ENCODE measurements at regions not wholly inside any gene's neighbourhood (a gene's known extent, or its start where the extent isn't known, plus 50 kb on each side); places are given as distances from the start of the nearest gene placed in this dataset.

GRCh38 chr14:80381807-80382363, 170.6 kb upstream of the DIO2 start:
- H3K9me3 ChIP-seq, result no peaks in the 10 kb centered on the region
- no peak overlapping the region for H3K4me3 ChIP-seq (ENCODE audit: low read depth in 2 of 2, low read length in 1 of 2)
- H3K36me3 ChIP-seq (replicated peaks in 1 of 2; ENCODE audit: control insufficient read depth in 1 of 2, insufficient read depth in 2 of 2, low read length in 1 of 2), result no peaks in the 10 kb centered on the region
- WGBS (ENCODE audit: low lambda C conversion rate), result 64% methylated on average over 5 of the region's 5 CpGs
- no peak overlapping the region for H3K27ac ChIP-seq (ENCODE audit: low read depth in 2 of 2, low read length in 1 of 2)
- no peak overlapping the region for H2AFZ ChIP-seq (ENCODE audit: low read depth)
- no peak for DNase-seq
- H3K9me2 ChIP-seq, result no peaks in the 10 kb centered on the region
- H4K20me1 ChIP-seq (ENCODE audit: insufficient read depth), result no peaks in the 10 kb centered on the region
- no peaks in the 10 kb centered on the region for H3K4me1 ChIP-seq (ENCODE audit: control insufficient read depth in 1 of 2, insufficient read depth in 2 of 2, low read depth in 1 of 2, low read length in 1 of 2)
- ChIA-PET CTCF (no interaction called here), POLR2A (no interaction called here)
- no peaks in the 10 kb centered on the region for H3F3A ChIP-seq (replicated peaks; ENCODE audit: insufficient read depth)
- no peak overlapping the region for H3K9ac ChIP-seq
- no peaks in the 10 kb centered on the region for H3K27me3 ChIP-seq (ENCODE audit: insufficient read depth)
- TF ChIP-seq SMC3 (IDR thresholded peaks at IDR 0.05; ENCODE audit: low read depth, low read length) (no peak), MXI1 (IDR thresholded peaks at IDR 0.05; ENCODE audit: low read depth, low read length) (no peak), NFIC (IDR thresholded peaks at IDR 0.05; ENCODE audit: borderline replicate concordance) (no peak), JUND (IDR thresholded peaks at IDR 0.05) (no peak), TEAD4 (IDR thresholded peaks at IDR 0.05; ENCODE audit: borderline replicate concordance, insufficient read depth) (no peak), POLR2AphosphoS5 (IDR thresholded peaks at IDR 0.05; ENCODE audit: low read depth, low read length) (no peak), RCOR1 (IDR thresholded peaks at IDR 0.05; ENCODE audit: low read length) (no peak), IRF3 (IDR thresholded peaks at IDR 0.05; ENCODE audit: low read depth, low read length) (no peak), FOSL2 (IDR thresholded peaks at IDR 0.05; ENCODE audit: borderline replicate concordance, low read depth) (no peak), FOXJ3 (CRISPR knock-in tag; IDR thresholded peaks at IDR 0.05) (no peak)
- TF ChIP-seq, protein P1, sequence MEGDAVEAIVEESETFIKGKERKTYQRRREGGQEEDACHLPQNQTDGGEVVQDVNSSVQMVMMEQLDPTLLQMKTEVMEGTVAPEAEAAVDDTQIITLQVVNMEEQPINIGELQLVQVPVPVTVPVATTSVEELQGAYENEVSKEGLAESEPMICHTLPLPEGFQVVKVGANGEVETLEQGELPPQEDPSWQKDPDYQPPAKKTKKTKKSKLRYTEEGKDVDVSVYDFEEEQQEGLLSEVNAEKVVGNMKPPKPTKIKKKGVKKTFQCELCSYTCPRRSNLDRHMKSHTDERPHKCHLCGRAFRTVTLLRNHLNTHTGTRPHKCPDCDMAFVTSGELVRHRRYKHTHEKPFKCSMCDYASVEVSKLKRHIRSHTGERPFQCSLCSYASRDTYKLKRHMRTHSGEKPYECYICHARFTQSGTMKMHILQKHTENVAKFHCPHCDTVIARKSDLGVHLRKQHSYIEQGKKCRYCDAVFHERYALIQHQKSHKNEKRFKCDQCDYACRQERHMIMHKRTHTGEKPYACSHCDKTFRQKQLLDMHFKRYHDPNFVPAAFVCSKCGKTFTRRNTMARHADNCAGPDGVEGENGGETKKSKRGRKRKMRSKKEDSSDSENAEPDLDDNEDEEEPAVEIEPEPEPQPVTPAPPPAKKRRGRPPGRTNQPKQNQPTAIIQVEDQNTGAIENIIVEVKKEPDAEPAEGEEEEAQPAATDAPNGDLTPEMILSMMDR (IDR thresholded peaks at IDR 0.05), result no peak
- no peaks in the 10 kb centered on the region for H3K79me2 ChIP-seq (ENCODE audit: insufficient read depth)
- H3K4me2 ChIP-seq, result no peak overlapping the region

GRCh38 chr14:80379035-80379434, 167.7 kb upstream of the DIO2 start:
- DNase-seq, result no peak
- Histone ChIP-seq H3K4me3 (ENCODE audit: low read depth in 2 of 2, low read length in 1 of 2) (no peak overlapping the region), H3K27me3 (ENCODE audit: insufficient read depth) (no peaks in the 10 kb centered on the region), H4K20me1 (ENCODE audit: insufficient read depth) (no peaks in the 10 kb centered on the region), H3K9ac (no peak overlapping the region), H3K79me2 (ENCODE audit: insufficient read depth) (no peaks in the 10 kb centered on the region), H3K9me2 (no peaks in the 10 kb centered on the region), H3F3A (replicated peaks; ENCODE audit: insufficient read depth) (no peaks in the 10 kb centered on the region), H3K36me3 (replicated peaks in 1 of 2; ENCODE audit: control insufficient read depth in 1 of 2, insufficient read depth in 2 of 2, low read length in 1 of 2) (no peaks in the 10 kb centered on the region), H3K27ac (ENCODE audit: low read depth in 2 of 2, low read length in 1 of 2) (no peak overlapping the region), H3K4me1 (ENCODE audit: control insufficient read depth in 1 of 2, insufficient read depth in 2 of 2, low read depth in 1 of 2, low read length in 1 of 2) (no peaks in the 10 kb centered on the region), H3K4me2 (no peak overlapping the region), H3K9me3 (no peaks in the 10 kb centered on the region), H2AFZ (ENCODE audit: low read depth) (no peak overlapping the region)
- POLR2A ChIA-PET, result no interaction called here
- CTCF ChIA-PET, result no interaction called here
- 11% methylated on average over 1 of the region's 1 CpG for WGBS (ENCODE audit: low lambda C conversion rate)
- TF ChIP-seq, protein P2, sequence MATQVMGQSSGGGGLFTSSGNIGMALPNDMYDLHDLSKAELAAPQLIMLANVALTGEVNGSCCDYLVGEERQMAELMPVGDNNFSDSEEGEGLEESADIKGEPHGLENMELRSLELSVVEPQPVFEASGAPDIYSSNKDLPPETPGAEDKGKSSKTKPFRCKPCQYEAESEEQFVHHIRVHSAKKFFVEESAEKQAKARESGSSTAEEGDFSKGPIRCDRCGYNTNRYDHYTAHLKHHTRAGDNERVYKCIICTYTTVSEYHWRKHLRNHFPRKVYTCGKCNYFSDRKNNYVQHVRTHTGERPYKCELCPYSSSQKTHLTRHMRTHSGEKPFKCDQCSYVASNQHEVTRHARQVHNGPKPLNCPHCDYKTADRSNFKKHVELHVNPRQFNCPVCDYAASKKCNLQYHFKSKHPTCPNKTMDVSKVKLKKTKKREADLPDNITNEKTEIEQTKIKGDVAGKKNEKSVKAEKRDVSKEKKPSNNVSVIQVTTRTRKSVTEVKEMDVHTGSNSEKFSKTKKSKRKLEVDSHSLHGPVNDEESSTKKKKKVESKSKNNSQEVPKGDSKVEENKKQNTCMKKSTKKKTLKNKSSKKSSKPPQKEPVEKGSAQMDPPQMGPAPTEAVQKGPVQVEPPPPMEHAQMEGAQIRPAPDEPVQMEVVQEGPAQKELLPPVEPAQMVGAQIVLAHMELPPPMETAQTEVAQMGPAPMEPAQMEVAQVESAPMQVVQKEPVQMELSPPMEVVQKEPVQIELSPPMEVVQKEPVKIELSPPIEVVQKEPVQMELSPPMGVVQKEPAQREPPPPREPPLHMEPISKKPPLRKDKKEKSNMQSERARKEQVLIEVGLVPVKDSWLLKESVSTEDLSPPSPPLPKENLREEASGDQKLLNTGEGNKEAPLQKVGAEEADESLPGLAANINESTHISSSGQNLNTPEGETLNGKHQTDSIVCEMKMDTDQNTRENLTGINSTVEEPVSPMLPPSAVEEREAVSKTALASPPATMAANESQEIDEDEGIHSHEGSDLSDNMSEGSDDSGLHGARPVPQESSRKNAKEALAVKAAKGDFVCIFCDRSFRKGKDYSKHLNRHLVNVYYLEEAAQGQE (IDR thresholded peaks at IDR 0.05; ENCODE audit: low read depth, low read length), result no peak
- no peak for TF ChIP-seq EP300 (IDR thresholded peaks at IDR 0.05; ENCODE audit: borderline replicate concordance in 1 of 2, low read depth in 1 of 2, low read length in 1 of 2)
- no peak for TF ChIP-seq RXRA (IDR thresholded peaks at IDR 0.05; ENCODE audit: borderline replicate concordance, low read depth)
- TF ChIP-seq ZBTB33 (IDR thresholded peaks at IDR 0.05; ENCODE audit: borderline replicate concordance, low read depth), result no peak
- no peak for TF ChIP-seq IRF3 (IDR thresholded peaks at IDR 0.05; ENCODE audit: low read depth, low read length)
- TF ChIP-seq FOXJ3 (CRISPR knock-in tag; IDR thresholded peaks at IDR 0.05), result no peak
- TF ChIP-seq EZH2phosphoT487 (IDR thresholded peaks at IDR 0.05; ENCODE audit: borderline replicate concordance, low read depth), result no peak
- no peak for TF ChIP-seq RAD21 (IDR thresholded peaks at IDR 0.05; ENCODE audit: low read length)
- TF ChIP-seq MAX (IDR thresholded peaks at IDR 0.05; ENCODE audit: low read depth), result no peak
